ENCODE measurements at regions not wholly inside any gene's neighbourhood (a gene's known extent, or its start where the extent isn't known, plus 50 kb on each side); places are given as distances from the start of the nearest gene placed in this dataset.

DNA sequence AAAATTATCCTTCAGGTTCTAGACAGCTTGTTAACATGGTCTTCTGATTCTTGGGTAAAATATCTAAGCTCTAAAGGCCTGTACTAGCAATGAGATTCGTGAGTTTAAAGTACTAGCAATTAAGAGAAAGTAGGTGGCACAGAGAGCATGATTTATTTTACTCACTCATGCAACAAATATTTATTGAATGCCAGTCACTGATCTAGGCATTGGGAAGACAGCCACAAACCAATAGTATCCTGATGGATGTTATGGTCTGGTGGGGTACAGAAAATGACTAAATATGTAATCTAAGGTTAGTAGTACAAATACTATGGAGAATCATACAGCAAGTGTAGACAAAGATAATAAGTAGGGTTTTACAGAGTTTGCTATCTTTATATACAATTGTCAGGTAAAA, 751.3 kb downstream of the ZNF385D start:
- Histone ChIP-seq H3K4me3 (ENCODE audit: low read depth, low read length) (no peak overlapping the region), H3K4me1 (ENCODE audit: control insufficient read depth, insufficient read depth, low read length) (no peaks in the 10 kb centered on the region), H3K27ac (ENCODE audit: extremely low read depth, low read depth, low read length) (no peak overlapping the region), H3K36me3 (ENCODE audit: control insufficient read depth in 2 of 2, insufficient read depth in 1 of 2, low read length in 2 of 2) (no peaks in the 10 kb centered on the region), H3K9me3 (ENCODE audit: control insufficient read depth, insufficient read depth, low read depth, low read length) (no peaks in the 10 kb centered on the region)
- ChIA-PET POLR2A (no interaction called here), CTCF (no interaction called here)
- no peak for TF ChIP-seq ZBTB1 (tag by site-specific recombination; IDR thresholded peaks at IDR 0.05)
- TF ChIP-seq, protein P1, sequence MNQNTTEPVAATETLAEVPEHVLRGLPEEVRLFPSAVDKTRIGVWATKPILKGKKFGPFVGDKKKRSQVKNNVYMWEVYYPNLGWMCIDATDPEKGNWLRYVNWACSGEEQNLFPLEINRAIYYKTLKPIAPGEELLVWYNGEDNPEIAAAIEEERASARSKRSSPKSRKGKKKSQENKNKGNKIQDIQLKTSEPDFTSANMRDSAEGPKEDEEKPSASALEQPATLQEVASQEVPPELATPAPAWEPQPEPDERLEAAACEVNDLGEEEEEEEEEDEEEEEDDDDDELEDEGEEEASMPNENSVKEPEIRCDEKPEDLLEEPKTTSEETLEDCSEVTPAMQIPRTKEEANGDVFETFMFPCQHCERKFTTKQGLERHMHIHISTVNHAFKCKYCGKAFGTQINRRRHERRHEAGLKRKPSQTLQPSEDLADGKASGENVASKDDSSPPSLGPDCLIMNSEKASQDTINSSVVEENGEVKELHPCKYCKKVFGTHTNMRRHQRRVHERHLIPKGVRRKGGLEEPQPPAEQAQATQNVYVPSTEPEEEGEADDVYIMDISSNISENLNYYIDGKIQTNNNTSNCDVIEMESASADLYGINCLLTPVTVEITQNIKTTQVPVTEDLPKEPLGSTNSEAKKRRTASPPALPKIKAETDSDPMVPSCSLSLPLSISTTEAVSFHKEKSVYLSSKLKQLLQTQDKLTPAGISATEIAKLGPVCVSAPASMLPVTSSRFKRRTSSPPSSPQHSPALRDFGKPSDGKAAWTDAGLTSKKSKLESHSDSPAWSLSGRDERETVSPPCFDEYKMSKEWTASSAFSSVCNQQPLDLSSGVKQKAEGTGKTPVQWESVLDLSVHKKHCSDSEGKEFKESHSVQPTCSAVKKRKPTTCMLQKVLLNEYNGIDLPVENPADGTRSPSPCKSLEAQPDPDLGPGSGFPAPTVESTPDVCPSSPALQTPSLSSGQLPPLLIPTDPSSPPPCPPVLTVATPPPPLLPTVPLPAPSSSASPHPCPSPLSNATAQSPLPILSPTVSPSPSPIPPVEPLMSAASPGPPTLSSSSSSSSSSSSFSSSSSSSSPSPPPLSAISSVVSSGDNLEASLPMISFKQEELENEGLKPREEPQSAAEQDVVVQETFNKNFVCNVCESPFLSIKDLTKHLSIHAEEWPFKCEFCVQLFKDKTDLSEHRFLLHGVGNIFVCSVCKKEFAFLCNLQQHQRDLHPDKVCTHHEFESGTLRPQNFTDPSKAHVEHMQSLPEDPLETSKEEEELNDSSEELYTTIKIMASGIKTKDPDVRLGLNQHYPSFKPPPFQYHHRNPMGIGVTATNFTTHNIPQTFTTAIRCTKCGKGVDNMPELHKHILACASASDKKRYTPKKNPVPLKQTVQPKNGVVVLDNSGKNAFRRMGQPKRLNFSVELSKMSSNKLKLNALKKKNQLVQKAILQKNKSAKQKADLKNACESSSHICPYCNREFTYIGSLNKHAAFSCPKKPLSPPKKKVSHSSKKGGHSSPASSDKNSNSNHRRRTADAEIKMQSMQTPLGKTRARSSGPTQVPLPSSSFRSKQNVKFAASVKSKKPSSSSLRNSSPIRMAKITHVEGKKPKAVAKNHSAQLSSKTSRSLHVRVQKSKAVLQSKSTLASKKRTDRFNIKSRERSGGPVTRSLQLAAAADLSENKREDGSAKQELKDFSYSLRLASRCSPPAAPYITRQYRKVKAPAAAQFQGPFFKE (tag by site-specific recombination; IDR thresholded peaks at IDR 0.05; ENCODE audit: borderline replicate concordance): no peak
- TF ChIP-seq, protein P2, sequence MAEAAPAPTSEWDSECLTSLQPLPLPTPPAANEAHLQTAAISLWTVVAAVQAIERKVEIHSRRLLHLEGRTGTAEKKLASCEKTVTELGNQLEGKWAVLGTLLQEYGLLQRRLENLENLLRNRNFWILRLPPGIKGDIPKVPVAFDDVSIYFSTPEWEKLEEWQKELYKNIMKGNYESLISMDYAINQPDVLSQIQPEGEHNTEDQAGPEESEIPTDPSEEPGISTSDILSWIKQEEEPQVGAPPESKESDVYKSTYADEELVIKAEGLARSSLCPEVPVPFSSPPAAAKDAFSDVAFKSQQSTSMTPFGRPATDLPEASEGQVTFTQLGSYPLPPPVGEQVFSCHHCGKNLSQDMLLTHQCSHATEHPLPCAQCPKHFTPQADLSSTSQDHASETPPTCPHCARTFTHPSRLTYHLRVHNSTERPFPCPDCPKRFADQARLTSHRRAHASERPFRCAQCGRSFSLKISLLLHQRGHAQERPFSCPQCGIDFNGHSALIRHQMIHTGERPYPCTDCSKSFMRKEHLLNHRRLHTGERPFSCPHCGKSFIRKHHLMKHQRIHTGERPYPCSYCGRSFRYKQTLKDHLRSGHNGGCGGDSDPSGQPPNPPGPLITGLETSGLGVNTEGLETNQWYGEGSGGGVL (tag by site-specific recombination; IDR thresholded peaks at IDR 0.05): no peak

DNA sequence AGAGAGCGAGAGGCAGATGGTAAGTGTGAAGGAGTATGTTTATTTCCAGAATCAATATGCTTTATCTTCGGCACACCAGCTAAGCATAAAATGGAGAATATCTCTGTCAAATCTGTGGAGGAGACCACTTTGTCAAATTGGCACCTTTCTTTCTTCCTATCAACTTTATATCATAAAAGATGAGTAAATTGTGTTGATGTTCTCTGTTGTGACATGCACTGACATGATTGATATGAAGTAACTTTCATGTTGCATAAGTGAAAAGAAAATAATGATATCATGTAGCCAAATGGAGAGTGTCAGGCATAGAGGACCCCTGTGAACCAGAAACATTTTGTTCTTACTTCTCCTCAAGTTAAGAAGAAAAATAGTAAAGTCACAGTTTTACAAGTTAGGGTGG, 753.8 kb downstream of the ZNF385D start:
- Histone ChIP-seq H3K9me3 (ENCODE audit: control insufficient read depth, insufficient read depth, low read depth, low read length) (no peaks in the 10 kb centered on the region), H3K4me3 (ENCODE audit: low read depth, low read length) (no peak overlapping the region), H3K4me1 (ENCODE audit: control insufficient read depth, insufficient read depth, low read length) (no peaks in the 10 kb centered on the region), H3K36me3 (ENCODE audit: control insufficient read depth in 2 of 2, insufficient read depth in 1 of 2, low read length in 2 of 2) (no peaks in the 10 kb centered on the region), H3K27ac (ENCODE audit: extremely low read depth, low read depth, low read length) (no peak overlapping the region)
- ChIA-PET CTCF (no interaction called here), POLR2A (no interaction called here)
- TF ChIP-seq HOXC10 (CRISPR knock-in tag; IDR thresholded peaks at IDR 0.05) (no peak), ZNF121 (tag by site-specific recombination; IDR thresholded peaks at IDR 0.05) (no peak), YY1 (tag by site-specific recombination; IDR thresholded peaks at IDR 0.05) (no peak), ZNF174 (tag by site-specific recombination; IDR thresholded peaks at IDR 0.05) (no peak), ZNF23 (tag by site-specific recombination; IDR thresholded peaks at IDR 0.05; ENCODE audit: borderline replicate concordance) (no peak), ZFP3 (tag by site-specific recombination; IDR thresholded peaks at IDR 0.05; ENCODE audit: low read depth) (no peak), ZNF658 (tag by site-specific recombination; IDR thresholded peaks at IDR 0.05) (no peak), KLF16 (tag by site-specific recombination; IDR thresholded peaks at IDR 0.05) (no peak), SP3 (tag by site-specific recombination; IDR thresholded peaks at IDR 0.05) (no peak)
- TF ChIP-seq, protein P3, sequence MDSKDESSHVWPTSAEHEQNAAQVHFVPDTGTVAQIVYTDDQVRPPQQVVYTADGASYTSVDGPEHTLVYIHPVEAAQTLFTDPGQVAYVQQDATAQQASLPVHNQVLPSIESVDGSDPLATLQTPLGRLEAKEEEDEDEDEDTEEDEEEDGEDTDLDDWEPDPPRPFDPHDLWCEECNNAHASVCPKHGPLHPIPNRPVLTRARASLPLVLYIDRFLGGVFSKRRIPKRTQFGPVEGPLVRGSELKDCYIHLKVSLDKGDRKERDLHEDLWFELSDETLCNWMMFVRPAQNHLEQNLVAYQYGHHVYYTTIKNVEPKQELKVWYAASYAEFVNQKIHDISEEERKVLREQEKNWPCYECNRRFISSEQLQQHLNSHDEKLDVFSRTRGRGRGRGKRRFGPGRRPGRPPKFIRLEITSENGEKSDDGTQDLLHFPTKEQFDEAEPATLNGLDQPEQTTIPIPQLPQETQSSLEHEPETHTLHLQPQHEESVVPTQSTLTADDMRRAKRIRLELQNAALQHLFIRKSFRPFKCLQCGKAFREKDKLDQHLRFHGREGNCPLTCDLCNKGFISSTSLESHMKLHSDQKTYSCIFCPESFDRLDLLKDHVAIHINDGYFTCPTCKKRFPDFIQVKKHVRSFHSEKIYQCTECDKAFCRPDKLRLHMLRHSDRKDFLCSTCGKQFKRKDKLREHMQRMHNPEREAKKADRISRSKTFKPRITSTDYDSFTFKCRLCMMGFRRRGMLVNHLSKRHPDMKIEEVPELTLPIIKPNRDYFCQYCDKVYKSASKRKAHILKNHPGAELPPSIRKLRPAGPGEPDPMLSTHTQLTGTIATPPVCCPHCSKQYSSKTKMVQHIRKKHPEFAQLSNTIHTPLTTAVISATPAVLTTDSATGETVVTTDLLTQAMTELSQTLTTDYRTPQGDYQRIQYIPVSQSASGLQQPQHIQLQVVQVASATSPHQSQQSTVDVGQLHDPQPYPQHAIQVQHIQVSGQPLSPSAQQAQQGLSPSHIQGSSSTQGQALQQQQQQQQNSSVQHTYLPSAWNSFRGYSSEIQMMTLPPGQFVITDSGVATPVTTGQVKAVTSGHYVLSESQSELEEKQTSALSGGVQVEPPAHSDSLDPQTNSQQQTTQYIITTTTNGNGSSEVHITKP (tag by site-specific recombination; IDR thresholded peaks at IDR 0.05): no peak
